ENCODE measurements at regions not wholly inside any gene's neighbourhood (a gene's known extent, or its start where the extent isn't known, plus 50 kb on each side); places are given as distances from the start of the nearest gene placed in this dataset.
A peak's percentile ranks its signal among the peaks of the same experiment; 100 is the strongest.

GRCh38 chr21:23488245-23488644, 2119.0 kb downstream of the MRPL39 start:
- Histone ChIP-seq H3K27me3 (ENCODE audit: insufficient read depth, low read length) (no peaks in the 10 kb centered on the region), H3K27ac (ENCODE audit: low read length) (no peak overlapping the region), H3K4me3 (ENCODE audit: low read length) (no peak overlapping the region), H3K9me3 (ENCODE audit: insufficient read depth, low read depth, low read length) (no peaks in the 10 kb centered on the region), H3K4me1 (ENCODE audit: insufficient read depth, low read length) (no peaks in the 10 kb centered on the region), H3K36me3 (ENCODE audit: insufficient read depth, low read depth, low read length) (no peaks in the 10 kb centered on the region), H3K9ac (ENCODE audit: low read depth, low read length) (no peak overlapping the region)

DNA sequence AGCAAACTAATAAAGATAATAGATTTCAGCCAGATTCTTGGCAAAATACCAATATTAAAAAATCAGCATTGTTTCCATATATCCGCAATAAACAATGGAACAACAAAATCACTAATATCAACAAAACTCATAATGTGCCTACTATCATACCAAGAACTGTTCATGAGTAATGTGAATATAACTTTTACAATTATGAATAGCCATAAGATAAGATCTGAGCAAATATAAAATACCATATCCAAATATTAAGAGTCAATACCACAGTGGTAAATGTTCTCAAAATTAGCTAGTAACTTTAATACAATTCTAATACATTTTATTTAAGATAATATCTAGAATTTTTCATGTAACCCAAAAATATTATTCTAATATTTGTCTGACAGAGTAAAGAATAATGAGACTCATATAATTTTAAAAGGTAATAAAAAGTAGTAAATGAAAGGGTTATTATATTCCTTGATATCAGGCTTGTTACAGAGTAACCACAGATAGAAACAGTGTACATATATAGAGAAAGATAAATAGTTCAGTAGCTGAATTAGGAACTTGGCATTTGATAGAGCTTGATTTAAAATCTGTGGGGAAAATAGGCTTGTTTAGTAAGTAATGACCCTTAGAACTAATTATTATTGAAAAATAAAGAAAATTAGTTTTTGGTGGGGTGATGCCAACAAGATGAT, 2126.6 kb downstream of the MRPL39 start:
- H3K4me3 ChIP-seq (ENCODE audit: low read length) = no peak overlapping the region
- H3K27ac ChIP-seq (ENCODE audit: low read length) = no peak overlapping the region
- no peaks in the 10 kb centered on the region for H3K9me3 ChIP-seq (ENCODE audit: insufficient read depth, low read depth, low read length)
- H3K4me1 ChIP-seq (ENCODE audit: insufficient read depth, low read length) = no peaks in the 10 kb centered on the region
- no peaks in the 10 kb centered on the region for H3K36me3 ChIP-seq (ENCODE audit: insufficient read depth, low read depth, low read length)
- no peak overlapping the region for H3K9ac ChIP-seq (ENCODE audit: low read depth, low read length)
- no peaks in the 10 kb centered on the region for H3K27me3 ChIP-seq (ENCODE audit: insufficient read depth, low read length)

DNA sequence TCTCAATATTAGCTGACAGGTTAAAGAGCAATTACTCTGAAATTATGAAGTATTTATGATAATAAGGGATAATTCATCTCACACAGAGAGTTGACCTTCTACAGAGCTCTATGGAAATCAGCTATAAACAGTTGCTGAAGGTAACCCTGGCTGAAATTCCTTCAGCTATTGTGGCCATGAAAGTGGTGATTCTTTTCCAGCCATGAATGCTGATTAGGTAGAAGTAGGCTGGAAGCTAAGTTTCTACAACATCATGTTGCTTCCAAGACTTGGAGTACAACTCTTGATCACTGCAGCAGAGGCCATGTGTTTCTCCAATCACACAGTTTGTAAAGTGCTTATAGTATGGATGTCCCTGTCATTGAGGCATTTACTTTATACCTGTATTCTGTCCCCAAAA, 2128.9 kb downstream of the MRPL39 start:
- Histone ChIP-seq H3K4me3 (ENCODE audit: low read length) (no peak overlapping the region), H3K4me1 (ENCODE audit: insufficient read depth, low read length) (no peaks in the 10 kb centered on the region), H3K27ac (ENCODE audit: low read length) (no peak overlapping the region), H3K9me3 (ENCODE audit: insufficient read depth, low read depth, low read length) (no peaks in the 10 kb centered on the region), H3K27me3 (ENCODE audit: insufficient read depth, low read length) (no peaks in the 10 kb centered on the region), H3K36me3 (ENCODE audit: insufficient read depth, low read depth, low read length) (no peaks in the 10 kb centered on the region), H3K9ac (ENCODE audit: low read depth, low read length) (no peak overlapping the region)

DNA sequence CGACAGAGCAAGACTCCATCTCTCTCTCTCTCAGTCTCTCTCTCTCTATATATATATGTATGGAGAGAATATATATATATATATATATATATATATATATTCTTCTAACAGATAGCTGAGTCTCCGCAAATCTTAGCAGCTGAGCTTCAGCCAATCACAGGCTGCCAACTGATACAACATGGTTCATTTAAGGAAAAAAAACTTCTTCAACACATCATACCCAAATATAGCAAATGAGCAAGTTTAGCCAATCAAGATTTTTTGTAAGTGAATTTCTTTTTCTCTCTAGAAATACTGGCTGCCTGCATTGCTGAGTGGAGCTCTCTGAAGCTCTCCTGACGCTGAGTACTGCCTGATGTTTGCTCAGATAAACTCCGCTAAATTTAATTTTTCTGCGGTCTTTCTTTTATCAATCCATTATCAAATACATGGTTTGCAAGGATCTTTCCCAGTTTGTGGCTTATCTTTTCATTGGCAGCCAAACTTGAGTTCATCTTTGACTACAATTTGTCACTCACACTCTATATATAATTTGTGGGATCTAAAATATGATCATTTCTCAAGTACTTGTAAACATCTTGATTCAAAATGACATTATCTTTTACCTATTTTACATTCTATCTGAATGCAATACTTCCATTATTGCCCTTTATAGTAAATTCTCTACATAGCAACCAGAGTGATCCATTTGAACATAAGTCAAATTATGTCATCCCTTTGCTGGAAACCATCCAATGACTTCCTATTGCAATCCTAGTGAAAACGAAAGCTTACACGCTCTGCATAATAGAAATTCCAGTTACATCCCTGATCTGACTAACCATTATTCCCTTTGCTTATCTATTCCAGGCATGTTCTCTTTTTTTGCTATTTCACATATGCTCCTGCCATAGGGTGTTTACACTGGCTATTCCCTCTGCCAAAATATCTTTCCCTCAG, 2131.7 kb downstream of the MRPL39 start:
- Histone ChIP-seq H3K36me3 (ENCODE audit: insufficient read depth, low read depth, low read length) (no peaks in the 10 kb centered on the region), H3K27ac (ENCODE audit: low read length) (no peak overlapping the region), H3K27me3 (ENCODE audit: insufficient read depth, low read length) (no peaks in the 10 kb centered on the region), H3K9me3 (ENCODE audit: insufficient read depth, low read depth, low read length) (no peaks in the 10 kb centered on the region), H3K4me3 (ENCODE audit: low read length) (no peak overlapping the region), H3K9ac (ENCODE audit: low read depth, low read length) (no peak overlapping the region), H3K4me1 (ENCODE audit: insufficient read depth, low read length) (peaks cover 4% of the 10 kb centered on the region; the same call in 1 of the 2 replicates)

DNA sequence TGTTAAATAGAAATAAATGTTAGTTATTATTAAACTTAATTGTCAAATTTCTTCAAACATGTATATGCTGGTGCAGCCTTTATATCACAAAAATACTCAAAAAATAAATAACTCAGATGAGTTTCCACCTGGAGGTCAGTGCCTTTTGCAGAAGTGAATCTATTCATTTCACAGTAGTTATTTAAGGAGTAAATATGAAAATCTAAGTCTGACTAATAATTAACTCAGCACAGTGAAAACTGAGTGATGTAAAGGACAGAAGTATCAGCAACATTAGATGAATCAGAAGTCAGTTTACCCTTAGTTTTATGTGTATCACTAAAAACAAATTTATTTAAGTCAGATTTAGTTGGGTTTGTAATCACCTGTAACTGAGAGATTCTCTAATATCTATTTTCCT, 2135.4 kb downstream of the MRPL39 start:
- no peaks in the 10 kb centered on the region for H3K36me3 ChIP-seq (ENCODE audit: insufficient read depth, low read depth, low read length)
- no peaks in the 10 kb centered on the region for H3K27me3 ChIP-seq (ENCODE audit: insufficient read depth, low read length)
- H3K27ac ChIP-seq (ENCODE audit: low read length) = no peak overlapping the region
- H3K9me3 ChIP-seq (ENCODE audit: insufficient read depth, low read depth, low read length) = no peaks in the 10 kb centered on the region
- H3K9ac ChIP-seq (ENCODE audit: low read depth, low read length) = no peak overlapping the region
- H3K4me3 ChIP-seq (ENCODE audit: low read length) = no peak overlapping the region
- peaks cover 10% of the 10 kb centered on the region for H3K4me1 ChIP-seq (ENCODE audit: insufficient read depth, low read length)

GRCh38 chr21:23463365-23463764, 2143.9 kb downstream of the MRPL39 start:
- H3K4me3 ChIP-seq (ENCODE audit: low read length) = no peak overlapping the region
- no peak overlapping the region for H3K27ac ChIP-seq (ENCODE audit: low read length)
- H3K9me3 ChIP-seq (ENCODE audit: insufficient read depth, low read depth, low read length) = no peaks in the 10 kb centered on the region
- H3K27me3 ChIP-seq (ENCODE audit: insufficient read depth, low read length) = no peaks in the 10 kb centered on the region
- no peaks in the 10 kb centered on the region for H3K36me3 ChIP-seq (ENCODE audit: insufficient read depth, low read depth, low read length)
- H3K9ac ChIP-seq (ENCODE audit: low read depth, low read length) = no peak overlapping the region
- H3K4me1 ChIP-seq (ENCODE audit: insufficient read depth, low read length) = peaks cover 4% of the 10 kb centered on the region

DNA sequence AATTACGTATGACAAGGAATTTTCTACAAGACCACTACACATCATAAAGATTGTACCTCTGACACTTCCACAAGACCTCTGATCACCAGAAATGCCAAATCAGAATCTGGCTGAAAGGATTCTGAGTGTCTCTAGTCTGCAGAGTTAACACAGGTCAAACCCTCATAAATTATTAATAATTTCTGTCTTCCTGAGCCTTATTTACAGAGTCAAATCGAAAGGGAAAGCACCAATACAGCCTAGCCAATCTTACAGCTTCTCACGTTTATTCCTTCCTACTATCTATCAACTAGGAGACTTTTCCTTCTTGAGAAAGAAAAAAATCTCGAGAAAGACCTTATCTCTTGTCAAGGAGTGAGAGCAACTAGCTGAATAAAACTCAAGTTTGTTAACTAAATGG, 2151.6 kb downstream of the MRPL39 start:
- Histone ChIP-seq H3K9me3 (ENCODE audit: insufficient read depth, low read depth, low read length) (no peaks in the 10 kb centered on the region), H3K27me3 (ENCODE audit: insufficient read depth, low read length) (no peaks in the 10 kb centered on the region), H3K4me3 (ENCODE audit: low read length) (no peak overlapping the region)

DNA sequence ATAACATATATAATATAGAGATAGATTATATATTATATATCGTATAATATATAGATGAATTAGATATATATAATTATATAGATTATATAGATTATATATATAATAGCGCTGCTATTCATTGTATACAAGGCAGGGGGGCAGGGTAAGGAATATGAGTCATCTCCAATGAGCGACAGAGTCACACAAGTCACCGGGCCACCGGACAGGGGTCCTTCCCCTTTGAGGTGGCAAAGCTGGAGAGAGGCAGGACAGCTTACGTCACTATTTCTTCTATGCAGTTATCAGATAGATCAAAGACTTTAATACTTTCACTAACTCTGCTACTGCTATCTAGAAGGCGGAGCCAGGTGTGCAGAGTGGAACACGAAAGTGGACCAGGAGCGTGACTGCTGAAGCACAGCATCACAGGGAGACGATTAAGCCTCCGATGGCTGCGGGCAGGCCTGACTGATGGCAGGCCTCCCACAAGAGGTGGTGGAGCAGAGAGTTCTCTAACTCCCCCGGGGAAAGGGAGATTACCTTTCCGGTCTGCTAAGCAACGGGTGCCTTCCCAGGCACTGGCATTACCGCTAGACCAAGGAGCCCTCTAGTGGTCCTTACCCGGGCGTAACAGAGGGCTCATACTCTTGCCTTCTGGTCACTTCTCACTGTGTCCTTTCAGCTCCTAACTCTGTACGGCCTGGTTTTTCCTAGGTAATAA, 2154.7 kb downstream of the MRPL39 start:
- Histone ChIP-seq H3K4me1 (ENCODE audit: insufficient read depth, low read length) (no peaks in the 10 kb centered on the region), H3K27ac (ENCODE audit: low read length) (no peak overlapping the region), H3K27me3 (ENCODE audit: insufficient read depth, low read length) (no peaks in the 10 kb centered on the region), H3K9me3 (ENCODE audit: insufficient read depth, low read depth, low read length) (no peaks in the 10 kb centered on the region), H3K4me3 (ENCODE audit: low read length) (peak overlapping the region; percentile 44; the same call in 1 of the 2 replicates), H3K36me3 (ENCODE audit: insufficient read depth, low read depth, low read length) (no peaks in the 10 kb centered on the region), H3K9ac (ENCODE audit: low read depth, low read length) (no peak overlapping the region)

More for the DNA sequence above, 2151.6 kb downstream of the MRPL39 start:
- Histone ChIP-seq H3K27ac (ENCODE audit: low read length) (no peak overlapping the region), H3K9ac (ENCODE audit: low read depth, low read length) (no peak overlapping the region), H3K36me3 (ENCODE audit: insufficient read depth, low read depth, low read length) (no peaks in the 10 kb centered on the region), H3K4me1 (ENCODE audit: insufficient read depth, low read length) (no peaks in the 10 kb centered on the region)

DNA sequence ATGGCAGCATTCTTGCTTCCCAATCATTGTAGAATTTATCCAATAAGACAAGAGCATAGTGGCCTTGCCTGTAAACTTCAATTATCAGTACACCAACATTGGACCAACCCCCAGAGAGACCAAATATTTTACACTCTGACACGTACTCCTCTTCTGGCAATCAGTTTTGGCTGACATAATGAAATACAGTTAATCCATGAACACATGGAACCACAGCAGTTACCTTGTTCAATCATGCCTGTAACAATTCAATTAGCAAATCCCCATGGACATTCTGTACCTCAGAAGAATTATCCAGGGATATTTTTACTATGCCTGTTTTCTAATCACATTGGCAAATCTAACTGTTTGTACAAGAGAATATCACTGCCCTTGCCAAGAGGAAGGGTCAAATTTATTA, 2162.0 kb downstream of the MRPL39 start:
- Histone ChIP-seq H3K4me3 (ENCODE audit: low read length) (no peak overlapping the region), H3K36me3 (ENCODE audit: insufficient read depth, low read depth, low read length) (no peaks in the 10 kb centered on the region), H3K27me3 (ENCODE audit: insufficient read depth, low read length) (no peaks in the 10 kb centered on the region), H3K9ac (ENCODE audit: low read depth, low read length) (no peak overlapping the region), H3K9me3 (ENCODE audit: insufficient read depth, low read depth, low read length) (no peaks in the 10 kb centered on the region), H3K27ac (ENCODE audit: low read length) (no peak overlapping the region), H3K4me1 (ENCODE audit: insufficient read depth, low read length) (no peaks in the 10 kb centered on the region)

DNA sequence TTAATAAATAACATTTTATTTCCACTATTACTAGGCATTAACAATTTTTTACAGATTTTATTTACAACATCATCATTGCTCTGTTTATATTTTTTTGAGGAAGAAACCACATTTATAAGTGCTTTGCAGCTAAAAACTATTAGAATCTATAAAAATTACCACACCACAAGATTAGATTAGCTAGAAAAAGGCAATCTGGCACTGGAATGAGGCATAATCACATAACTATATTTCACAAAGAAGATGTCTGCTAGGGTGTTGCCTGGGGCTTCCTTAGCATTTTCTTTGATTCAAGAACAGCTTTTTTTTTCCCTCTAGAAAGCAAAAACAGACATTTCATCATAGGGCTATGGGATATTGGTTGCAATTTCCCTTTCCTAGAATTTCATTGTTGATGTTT, 2169.2 kb downstream of the MRPL39 start:
- H3K9me3 ChIP-seq (ENCODE audit: insufficient read depth, low read depth, low read length) = no peaks in the 10 kb centered on the region
- no peaks in the 10 kb centered on the region for H3K27me3 ChIP-seq (ENCODE audit: insufficient read depth, low read length)
- H3K4me3 ChIP-seq (ENCODE audit: low read length) = no peak overlapping the region
- H3K4me1 ChIP-seq (ENCODE audit: insufficient read depth, low read length) = no peaks in the 10 kb centered on the region
- H3K27ac ChIP-seq (ENCODE audit: low read length) = no peak overlapping the region
- H3K36me3 ChIP-seq (ENCODE audit: insufficient read depth, low read depth, low read length) = no peaks in the 10 kb centered on the region
- H3K9ac ChIP-seq (ENCODE audit: low read depth, low read length) = no peak overlapping the region

- no peak overlapping the region for H3K27ac ChIP-seq (ENCODE audit: low read length)
- H3K9ac ChIP-seq (ENCODE audit: low read depth, low read length) = no peak overlapping the region
- no peak overlapping the region for H3K4me3 ChIP-seq (ENCODE audit: low read length)
- no peaks in the 10 kb centered on the region for H3K9me3 ChIP-seq (ENCODE audit: insufficient read depth, low read depth, low read length)
- no peaks in the 10 kb centered on the region for H3K4me1 ChIP-seq (ENCODE audit: insufficient read depth, low read length)
- H3K36me3 ChIP-seq (ENCODE audit: insufficient read depth, low read depth, low read length) = no peaks in the 10 kb centered on the region
- H3K27me3 ChIP-seq (ENCODE audit: insufficient read depth, low read length) = no peaks in the 10 kb centered on the region
Observed at GRCh38 chr21:23402929-23403520, 2204.3 kb downstream of the MRPL39 start.
